ENCODE measurements at regions not wholly inside any gene's neighbourhood (a gene's known extent, or its start where the extent isn't known, plus 50 kb on each side); places are given as distances from the start of the nearest gene placed in this dataset.

DNA sequence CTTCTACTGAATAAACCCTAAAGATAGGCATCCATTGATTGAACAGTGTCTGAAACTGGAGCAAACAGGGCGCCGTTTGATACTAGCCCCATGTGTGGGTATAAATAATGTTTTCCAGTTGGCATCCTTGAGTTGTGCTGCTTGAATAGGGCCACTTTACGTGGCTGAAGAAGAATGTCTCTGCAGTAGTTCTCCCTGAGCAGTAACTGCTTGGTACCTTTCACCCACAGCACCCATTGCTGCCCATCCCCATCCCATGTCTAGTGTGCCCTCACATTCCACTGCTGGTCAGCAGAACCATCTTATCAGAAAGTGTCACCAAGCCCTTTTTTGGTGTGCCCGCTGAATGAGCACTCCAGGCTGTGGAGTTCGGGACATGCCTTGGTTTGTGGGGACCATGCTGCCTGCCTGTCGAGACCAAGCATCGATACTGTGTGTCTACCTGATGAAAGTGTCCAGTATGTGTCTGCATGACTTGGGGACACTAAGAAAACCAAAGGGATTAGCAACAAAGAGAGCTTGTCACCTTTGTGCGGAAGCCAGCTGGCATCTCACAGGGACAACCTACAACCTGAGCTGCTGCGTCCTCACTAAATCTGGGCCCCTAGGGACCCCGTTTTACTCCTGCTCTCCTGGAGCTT is 162.0 kb downstream of the TM9SF2 start (continued):
- TF ChIP-seq MAFK (IDR thresholded peaks at IDR 0.05; ENCODE audit: low read depth, low read length) (no peak), JUN (IDR thresholded peaks at IDR 0.05; ENCODE audit: low read depth, low read length) (no peak), CHD1 (IDR thresholded peaks at IDR 0.05; ENCODE audit: low read depth, low read length) (no peak), SP4 (IDR thresholded peaks at IDR 0.05; ENCODE audit: low read length) (no peak), GTF2F1 (IDR thresholded peaks at IDR 0.05; ENCODE audit: borderline replicate concordance, low read depth, low read length) (no peak), BACH1 (IDR thresholded peaks at IDR 0.05; ENCODE audit: low read length) (no peak), HDAC2 (IDR thresholded peaks at IDR 0.05; ENCODE audit: borderline replicate concordance in 1 of 2, low read depth in 2 of 2, low read length in 2 of 2) (no peak)

Data from H1 (cell line).